ENCODE measurements at regions not wholly inside any gene's neighbourhood (a gene's known extent, or its start where the extent isn't known, plus 50 kb on each side); places are given as distances from the start of the nearest gene placed in this dataset.

DNA sequence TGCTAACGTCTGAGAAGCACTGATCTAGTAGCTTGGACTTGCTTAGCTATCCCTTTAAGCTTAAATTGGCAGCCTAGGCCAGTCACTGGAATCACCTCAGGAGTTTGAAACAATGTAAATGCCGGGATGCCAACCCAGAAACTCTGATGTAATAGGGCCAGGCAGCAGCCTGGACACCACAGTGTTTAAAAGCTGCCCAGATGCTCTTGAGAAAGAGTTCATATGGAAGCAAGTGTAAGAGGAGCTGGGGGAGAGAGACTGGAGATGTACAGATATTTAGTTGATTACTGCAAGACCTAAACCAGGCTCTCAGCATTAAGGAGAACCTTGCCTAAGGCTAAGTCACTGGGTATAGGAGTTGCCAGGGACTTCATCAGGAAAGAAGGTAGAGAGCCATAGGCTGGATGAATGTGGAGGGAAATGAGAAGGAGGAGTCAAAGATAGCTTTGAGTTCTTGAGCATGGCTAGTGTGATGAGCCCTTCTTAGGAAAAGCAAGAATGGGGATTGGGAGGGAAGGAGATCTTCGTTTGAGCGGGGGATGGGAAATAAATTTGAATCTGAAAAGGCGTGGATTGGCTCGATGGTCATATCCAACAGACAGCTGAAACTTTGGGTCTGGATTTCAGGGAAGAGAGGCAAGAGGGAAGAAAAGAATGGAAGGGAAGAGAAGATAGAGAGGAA lies 392.9 kb upstream of the WWC1 start:
- DNase-seq (ENCODE audit: low spot score), result no peak

DNA sequence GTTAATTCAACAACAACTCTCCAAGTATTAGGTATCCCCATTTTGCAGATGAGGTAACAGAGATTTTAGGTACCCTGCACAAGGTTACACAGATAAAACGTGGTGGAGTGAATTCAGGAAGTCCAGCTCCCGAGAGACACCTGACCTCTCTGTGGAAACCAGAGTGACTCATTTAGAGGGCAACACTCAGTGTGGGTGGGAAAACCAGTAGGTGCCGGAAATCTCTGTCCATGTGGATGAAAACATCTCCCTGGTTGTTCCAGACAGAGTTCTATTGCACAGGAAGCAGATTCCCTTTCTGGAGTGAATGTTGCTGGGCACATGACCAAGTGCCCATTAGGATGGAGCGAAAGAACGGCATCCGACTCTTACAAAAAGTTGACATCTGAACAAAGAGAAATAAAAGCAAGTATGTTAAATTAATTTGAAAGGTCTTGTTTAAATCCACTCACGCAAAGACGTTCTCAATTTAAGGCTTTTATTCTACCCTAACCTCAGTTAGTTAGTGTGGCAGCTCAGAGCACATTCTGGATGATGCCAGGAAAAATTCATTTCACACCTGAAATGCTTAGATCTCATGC lies 391.9 kb upstream of the WWC1 start:
- DNase-seq (ENCODE audit: low spot score), result no peak

DNA sequence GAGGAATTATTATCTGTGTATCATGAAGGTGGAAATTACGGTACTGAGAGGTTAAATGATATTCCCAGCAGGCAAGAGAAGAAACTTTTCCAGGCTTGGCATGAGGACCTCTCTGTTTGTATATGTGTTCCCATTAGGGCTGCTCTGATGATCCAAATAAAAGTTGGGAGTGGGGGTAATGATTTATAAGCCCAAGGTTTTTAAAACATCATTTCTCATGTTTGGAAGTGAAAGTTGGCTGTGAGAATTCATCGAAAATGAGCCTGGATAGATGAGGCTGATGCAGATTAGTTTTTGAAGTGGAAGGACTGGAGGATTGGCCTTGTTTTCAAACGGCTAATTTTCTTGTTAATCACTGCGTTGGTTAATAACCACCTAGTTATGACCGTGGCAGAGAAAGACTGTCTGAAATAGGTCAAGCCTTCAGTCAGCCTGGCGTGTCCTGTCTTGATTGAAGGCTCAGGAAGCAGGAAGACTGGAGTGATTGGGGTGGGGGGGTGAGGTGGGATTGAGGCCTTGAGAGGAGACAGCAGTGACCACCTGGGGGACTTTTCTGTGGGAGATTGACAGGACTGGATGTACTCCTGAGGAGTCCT lies 391.0 kb upstream of the WWC1 start:
- DNase-seq (ENCODE audit: low spot score), result no peak

DNA sequence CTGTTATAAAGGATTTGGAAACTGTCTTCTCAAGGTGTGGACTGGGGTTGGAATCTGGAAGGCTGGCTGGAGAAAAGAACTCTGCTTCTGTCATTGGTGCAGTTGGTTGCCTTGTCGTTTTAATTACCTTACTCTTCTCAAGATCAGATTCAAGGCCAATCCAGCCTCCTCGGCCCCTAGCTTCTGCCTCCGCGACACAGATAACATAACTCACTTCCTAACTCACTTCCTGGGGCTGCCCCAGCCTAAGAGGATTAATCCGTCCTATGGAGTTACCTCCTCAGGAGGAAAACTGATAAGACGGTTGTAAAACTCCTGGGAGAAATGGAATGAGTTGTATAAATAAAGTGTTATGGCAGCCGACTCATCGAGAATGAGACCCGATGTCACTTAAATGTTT lies 389.1 kb upstream of the WWC1 start:
- DNase-seq (ENCODE audit: low spot score), result no peak

- DNase-seq (ENCODE audit: low spot score), result no peak
These were observed 388.2 kb upstream of the WWC1 start for GRCh38 chr5:167903243-167903642.

- DNase-seq (ENCODE audit: low spot score), result no peak
These were observed 387.8 kb upstream of the WWC1 start for GRCh38 chr5:167903659-167904058.

GRCh38 chr5:167905919-167906853 lies 385.3 kb upstream of the WWC1 start:
- no peak for DNase-seq (ENCODE audit: low spot score)

- DNase-seq (ENCODE audit: low spot score), result no peak
These were observed 382.8 kb upstream of the WWC1 start for GRCh38 chr5:167908606-167909005.

GRCh38 chr5:167912941-167913665 lies 378.3 kb upstream of the WWC1 start:
- no peak for DNase-seq (ENCODE audit: low spot score)

DNA sequence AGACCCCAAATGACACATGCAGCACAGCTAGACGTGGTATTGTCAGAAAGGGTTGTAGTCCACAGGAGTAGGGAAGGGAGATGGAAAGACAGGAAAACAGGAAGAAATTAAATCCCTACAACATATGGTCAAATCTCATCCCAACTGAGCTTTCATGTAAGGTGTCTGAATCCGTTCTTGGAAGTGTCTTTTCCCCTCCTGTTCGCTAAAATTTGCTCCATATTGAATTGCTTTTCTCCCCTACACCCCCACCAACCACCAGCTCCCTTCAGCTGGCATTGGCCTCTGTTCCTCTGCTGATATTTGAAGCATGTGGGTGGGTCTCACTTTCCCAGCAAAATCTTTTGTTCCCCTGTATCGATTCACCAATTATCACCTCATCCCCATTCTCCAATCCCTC lies 376.2 kb upstream of the WWC1 start:
- DNase-seq (ENCODE audit: low spot score), result no peak

GRCh38 chr5:167916261-167916691 lies 375.2 kb upstream of the WWC1 start:
- DNase-seq (ENCODE audit: low spot score), result no peak

DNA sequence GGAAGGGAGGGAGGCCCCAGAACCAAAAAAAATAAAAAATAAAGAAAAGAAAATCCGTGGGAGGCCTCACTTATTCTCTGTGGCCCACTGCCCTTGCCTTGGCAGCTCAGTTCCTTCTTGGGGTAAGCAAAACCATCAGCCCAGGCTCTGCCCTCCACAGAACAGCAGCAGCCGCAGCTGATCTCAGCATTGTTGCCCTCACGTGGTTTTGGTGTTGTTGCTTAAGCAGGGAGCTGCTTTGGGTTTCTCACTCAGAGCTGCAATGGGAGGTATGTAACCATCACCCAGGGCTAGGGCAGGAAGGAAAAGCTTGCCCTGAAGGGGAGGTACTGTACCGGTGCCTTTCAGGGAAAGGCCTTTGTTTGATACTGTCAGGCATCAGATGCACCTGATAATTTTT lies 374.7 kb upstream of the WWC1 start:
- DNase-seq (ENCODE audit: low spot score), result no peak

- no peak for DNase-seq (ENCODE audit: low spot score)
These were observed 373.1 kb upstream of the WWC1 start for GRCh38 chr5:167918184-167918812.

GRCh38 chr5:167918813-167919483 lies 372.5 kb upstream of the WWC1 start:
- no peak for DNase-seq (ENCODE audit: low spot score)

GRCh38 chr5:167920589-167920988 lies 370.9 kb upstream of the WWC1 start:
- DNase-seq (ENCODE audit: low spot score), result no peak

GRCh38 chr5:167921796-167922195 lies 369.6 kb upstream of the WWC1 start:
- DNase-seq (ENCODE audit: low spot score), result no peak

GRCh38 chr5:167923396-167923795 lies 368.0 kb upstream of the WWC1 start:
- DNase-seq (ENCODE audit: low spot score), result no peak

- DNase-seq (ENCODE audit: low spot score), result no peak
These were observed 361.6 kb upstream of the WWC1 start for GRCh38 chr5:167929841-167930240.

DNA sequence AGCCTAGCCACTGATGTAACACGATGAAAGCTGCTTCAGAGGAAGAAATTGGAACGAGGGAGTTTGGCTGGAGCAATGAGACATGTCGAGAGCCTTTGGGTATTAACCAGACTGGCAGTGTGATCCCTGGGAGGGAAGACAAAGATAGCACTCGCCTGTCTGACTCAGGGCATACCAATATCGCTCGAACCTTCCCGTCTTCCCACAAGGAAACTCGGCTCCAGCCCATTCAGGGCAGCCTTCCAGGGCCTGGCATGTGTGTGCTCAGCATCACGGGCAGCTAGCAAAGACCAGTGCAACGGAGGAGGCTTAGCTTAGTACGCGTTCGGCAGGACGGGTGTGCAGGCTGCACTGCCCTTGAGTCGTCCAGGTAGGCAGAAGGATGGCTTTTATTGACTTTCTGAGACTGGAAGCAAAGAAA lies 356.9 kb upstream of the WWC1 start:
- DNase-seq (ENCODE audit: low spot score), result no peak

GRCh38 chr5:167936022-167936421 lies 355.4 kb upstream of the WWC1 start:
- no peak for DNase-seq (ENCODE audit: low spot score)
